HG03025 (cell line): ENCODE measurements at regions not wholly inside any gene's neighbourhood (a gene's known extent, or its start where the extent isn't known, plus 50 kb on each side); places are given as distances from the start of the nearest gene placed in this dataset.

Experiments used
- ATAC-seq: cut with Tn5 transposase; IDR thresholded peaks from one replicate; pipeline ENCODE4 v1.9.1; 2021; ENCODE audit warnings: mild to moderate bottlenecking, moderate library complexity; ENCODE audit not compliant: unreplicated experiment, low FRiP score

- ATAC-seq = no peak
These were observed 763.9 kb downstream of the TSN start for GRCh38 chr2:122519366-122519765.

GRCh38 chr2:122519821-122520611 is 764.6 kb downstream of the TSN start:
- no peak for ATAC-seq

- ATAC-seq = no peak
These were observed 767.7 kb downstream of the TSN start for GRCh38 chr2:122523143-122523542.

GRCh38 chr2:122523981-122524380 is 768.5 kb downstream of the TSN start:
- no peak for ATAC-seq

- ATAC-seq = no peak
These were observed 769.9 kb downstream of the TSN start for GRCh38 chr2:122525336-122525735.

GRCh38 chr2:122528061-122528460 is 772.6 kb downstream of the TSN start:
- no peak for ATAC-seq

GRCh38 chr2:122528958-122529705 is 773.7 kb downstream of the TSN start:
- ATAC-seq = no peak

- peak; percentile 72 for ATAC-seq
These were observed 775.4 kb downstream of the TSN start for GRCh38 chr2:122530814-122531213.

GRCh38 chr2:122531290-122532071 is 776.0 kb downstream of the TSN start:
- ATAC-seq = no peak

- ATAC-seq = no peak
These were observed 776.6 kb downstream of the TSN start for GRCh38 chr2:122532072-122532344.

GRCh38 chr2:122532481-122532880 is 777.0 kb downstream of the TSN start:
- no peak for ATAC-seq

- no peak for ATAC-seq
These were observed 780.6 kb downstream of the TSN start for GRCh38 chr2:122535960-122536505.

GRCh38 chr2:122539311-122539710 is 783.9 kb downstream of the TSN start:
- ATAC-seq = no peak

GRCh38 chr2:122539920-122540319 is 784.5 kb downstream of the TSN start:
- ATAC-seq = no peak

- no peak for ATAC-seq
These were observed 786.8 kb downstream of the TSN start for GRCh38 chr2:122542236-122542635.

- no peak for ATAC-seq
These were observed 787.2 kb downstream of the TSN start for GRCh38 chr2:122542646-122543045.

GRCh38 chr2:122543815-122544214 is 788.4 kb downstream of the TSN start:
- no peak for ATAC-seq

GRCh38 chr2:122545821-122546220 is 790.4 kb downstream of the TSN start:
- no peak for ATAC-seq

- ATAC-seq = no peak
These were observed 807.3 kb downstream of the TSN start for GRCh38 chr2:122562775-122563174.

- ATAC-seq = no peak
These were observed 808.3 kb downstream of the TSN start for GRCh38 chr2:122563781-122564180.

GRCh38 chr2:122564843-122565242 is 809.4 kb downstream of the TSN start:
- ATAC-seq = no peak
